Panc1 (cell line): ENCODE measurements at regions not wholly inside any gene's neighbourhood (a gene's known extent, or its start where the extent isn't known, plus 50 kb on each side); places are given as distances from the start of the nearest gene placed in this dataset.

Experiments
- ATAC-seq: fragments of 200-7000 bp; cut with Tn5 transposase; 2 replicates; pipeline ENCODE4 v1.9.1; 2020; ENCODE audit warnings: mild to moderate bottlenecking, moderate library complexity
- BruUV-seq: library from RNA; stranded (reverse); fragments of 400-500 nt; replicated peaks from 2 replicates; lab custom pipeline; 2021; lab: Mats Ljungman, UMichigan
- CTCF ChIA-PET: fragments of 300-600 bp; sonication (Branson Sonifier 250); formaldehyde crosslinking; loops from one replicate; lab custom pipeline; 2022; ENCODE audit warnings: antibody characterized with exemption; lab: Charles Lee
- POLR2A ChIA-PET: fragments of 300-600 bp; sonication (Branson Sonifier 250); formaldehyde crosslinking; loops from one replicate; lab custom pipeline; 2022; ENCODE audit warnings: antibody characterized with exemption; lab: Charles Lee
- DNase-seq: peaks from one replicate; pipeline ENCODE4 v3.0.0-alpha.2; 2010; ENCODE audit warnings: low read depth, low spot score
- H3K27ac ChIP-seq: 2 replicates; pipeline ENCODE4 v1.5.1; 2011; ENCODE audit warnings: mild to moderate bottlenecking, low read length, inconsistent platforms
- H3K27me3 ChIP-seq: fragments of 200-500 bp; sonication (Bioruptor generic); 2 replicates; pipeline ENCODE4 v1.6.0; 2014; ENCODE audit warnings: low read length, inconsistent platforms; ENCODE audit not compliant: control insufficient read depth, insufficient read depth
- H3K36me3 ChIP-seq: fragments of 200-500 bp; sonication (Bioruptor generic); 2 replicates; pipeline ENCODE4 v1.5.1; 2014; ENCODE audit warnings: inconsistent platforms, mild to moderate bottlenecking, low read length, moderate library complexity; ENCODE audit not compliant: control insufficient read depth, insufficient read depth
- H3K4me1 ChIP-seq: 2 replicates; pipeline ENCODE4 v1.5.1; 2011; ENCODE audit warnings: inconsistent platforms, mild to moderate bottlenecking, low read length, moderate library complexity; ENCODE audit not compliant: control insufficient read depth, insufficient read depth
- H3K4me3 ChIP-seq, 2 experiments: 2 replicates each; pipeline ENCODE4 v1.5.1; 2011 to 2012; ENCODE audit warnings: low read depth in 2 of 2, low read length in 2 of 2, mild to moderate bottlenecking in 2 of 2, inconsistent platforms in 1 of 2, moderate library complexity in 1 of 2
- H3K9me3 ChIP-seq: fragments of 200-500 bp; sonication (Bioruptor generic); 2 replicates; pipeline ENCODE4 v1.5.1; 2014; ENCODE audit warnings: low read depth, mild to moderate bottlenecking, inconsistent platforms, low read length, moderate library complexity; ENCODE audit not compliant: control insufficient read depth, insufficient read depth
- POLR2AphosphoS5 ChIP-seq: IDR thresholded peaks from 2 replicates; pipeline ENCODE4 v1.6.1; 2012; ENCODE audit warnings: mild to moderate bottlenecking, low read depth, low read length, moderate library complexity
- SIN3A ChIP-seq: IDR thresholded peaks from 2 replicates; pipeline ENCODE4 v1.6.1; 2012; ENCODE audit warnings: low read depth, mild to moderate bottlenecking, low read length, moderate library complexity, borderline replicate concordance; ENCODE audit not compliant: insufficient read depth
- TCF7L2 ChIP-seq: IDR thresholded peaks from 2 replicates; pipeline ENCODE4 v1.6.1; 2011; ENCODE audit warnings: mild to moderate bottlenecking, low read depth, low read length, inconsistent platforms
- in situ Hi-C: cut with HindIII; loops from 2 replicates; pipeline ENCODE4 v1.10.0; 2016; ENCODE audit warnings: low sequenced_read_pairs, low pct_unique_long_range_greater_than_20kb
- intact Hi-C: fragments of 100-400 bp; cut with micrococcal nuclease; formaldehyde crosslinking; loops from one replicate; pipeline ENCODE4 v1.10.0; 2022; ENCODE audit not compliant: unreplicated experiment
- TF ChIP-seq, protein P1 (sequence below), 2 experiments: IDR thresholded peaks; 2 replicates each; pipeline ENCODE4 v1.6.1; 2011 to 2012; ENCODE audit warnings: low read depth in 2 of 2, control low read depth in 1 of 2, low read length in 1 of 2, mild to moderate bottlenecking in 1 of 2, moderate library complexity in 1 of 2; ENCODE audit not compliant: insufficient read depth in 1 of 2
- TF ChIP-seq, protein P2 (sequence below): fragments of 450-650 bp; IDR thresholded peaks from 2 replicates; pipeline ENCODE4 v1.5.1; 2017; ENCODE audit warnings: mild to moderate bottlenecking

DNA sequence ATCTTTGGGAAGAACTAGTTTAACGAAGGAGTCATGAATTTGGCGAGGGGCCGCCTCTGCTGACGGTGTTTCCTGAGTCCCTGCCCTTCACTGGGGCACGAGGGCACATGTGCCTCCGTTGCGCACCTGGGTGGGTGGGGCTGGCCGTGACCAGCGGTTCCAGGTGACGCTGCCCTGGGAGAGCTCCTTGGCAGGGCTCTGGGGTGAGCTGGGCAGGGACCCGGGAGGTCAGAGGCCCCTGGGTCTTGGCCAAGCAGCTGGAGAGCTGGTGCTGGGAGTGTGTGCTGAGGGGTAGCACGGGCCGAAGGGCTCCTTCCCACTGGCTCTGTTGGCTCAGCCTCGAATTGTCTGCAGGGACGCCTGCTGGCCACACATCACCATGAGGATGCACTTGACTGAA is 104.6 kb downstream of the RTP5 start:
- no peak for ATAC-seq
- Histone ChIP-seq H3K27me3 (no peaks in the 10 kb centered on the region), H3K36me3 (no peaks in the 10 kb centered on the region), H3K4me3 (no peak overlapping the region), H3K27ac (no peak overlapping the region), H3K4me1 (no peaks in the 10 kb centered on the region), H3K9me3 (no peaks in the 10 kb centered on the region)
- BruUV-seq: no TSS peak
- intact Hi-C loops: no loop called here
- DNase-seq: no peak
- ChIA-PET POLR2A (no interaction called here), CTCF (no interaction called here)
- TF ChIP-seq SIN3A (no peak), TCF7L2 (no peak)
- TF ChIP-seq, protein P1, sequence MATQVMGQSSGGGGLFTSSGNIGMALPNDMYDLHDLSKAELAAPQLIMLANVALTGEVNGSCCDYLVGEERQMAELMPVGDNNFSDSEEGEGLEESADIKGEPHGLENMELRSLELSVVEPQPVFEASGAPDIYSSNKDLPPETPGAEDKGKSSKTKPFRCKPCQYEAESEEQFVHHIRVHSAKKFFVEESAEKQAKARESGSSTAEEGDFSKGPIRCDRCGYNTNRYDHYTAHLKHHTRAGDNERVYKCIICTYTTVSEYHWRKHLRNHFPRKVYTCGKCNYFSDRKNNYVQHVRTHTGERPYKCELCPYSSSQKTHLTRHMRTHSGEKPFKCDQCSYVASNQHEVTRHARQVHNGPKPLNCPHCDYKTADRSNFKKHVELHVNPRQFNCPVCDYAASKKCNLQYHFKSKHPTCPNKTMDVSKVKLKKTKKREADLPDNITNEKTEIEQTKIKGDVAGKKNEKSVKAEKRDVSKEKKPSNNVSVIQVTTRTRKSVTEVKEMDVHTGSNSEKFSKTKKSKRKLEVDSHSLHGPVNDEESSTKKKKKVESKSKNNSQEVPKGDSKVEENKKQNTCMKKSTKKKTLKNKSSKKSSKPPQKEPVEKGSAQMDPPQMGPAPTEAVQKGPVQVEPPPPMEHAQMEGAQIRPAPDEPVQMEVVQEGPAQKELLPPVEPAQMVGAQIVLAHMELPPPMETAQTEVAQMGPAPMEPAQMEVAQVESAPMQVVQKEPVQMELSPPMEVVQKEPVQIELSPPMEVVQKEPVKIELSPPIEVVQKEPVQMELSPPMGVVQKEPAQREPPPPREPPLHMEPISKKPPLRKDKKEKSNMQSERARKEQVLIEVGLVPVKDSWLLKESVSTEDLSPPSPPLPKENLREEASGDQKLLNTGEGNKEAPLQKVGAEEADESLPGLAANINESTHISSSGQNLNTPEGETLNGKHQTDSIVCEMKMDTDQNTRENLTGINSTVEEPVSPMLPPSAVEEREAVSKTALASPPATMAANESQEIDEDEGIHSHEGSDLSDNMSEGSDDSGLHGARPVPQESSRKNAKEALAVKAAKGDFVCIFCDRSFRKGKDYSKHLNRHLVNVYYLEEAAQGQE (IDR thresholded peaks at IDR 0.05; ENCODE audit: insufficient read depth in 1 of 2, low read depth in 2 of 2, low read length in 1 of 2): no peak
- TF ChIP-seq, protein P2, sequence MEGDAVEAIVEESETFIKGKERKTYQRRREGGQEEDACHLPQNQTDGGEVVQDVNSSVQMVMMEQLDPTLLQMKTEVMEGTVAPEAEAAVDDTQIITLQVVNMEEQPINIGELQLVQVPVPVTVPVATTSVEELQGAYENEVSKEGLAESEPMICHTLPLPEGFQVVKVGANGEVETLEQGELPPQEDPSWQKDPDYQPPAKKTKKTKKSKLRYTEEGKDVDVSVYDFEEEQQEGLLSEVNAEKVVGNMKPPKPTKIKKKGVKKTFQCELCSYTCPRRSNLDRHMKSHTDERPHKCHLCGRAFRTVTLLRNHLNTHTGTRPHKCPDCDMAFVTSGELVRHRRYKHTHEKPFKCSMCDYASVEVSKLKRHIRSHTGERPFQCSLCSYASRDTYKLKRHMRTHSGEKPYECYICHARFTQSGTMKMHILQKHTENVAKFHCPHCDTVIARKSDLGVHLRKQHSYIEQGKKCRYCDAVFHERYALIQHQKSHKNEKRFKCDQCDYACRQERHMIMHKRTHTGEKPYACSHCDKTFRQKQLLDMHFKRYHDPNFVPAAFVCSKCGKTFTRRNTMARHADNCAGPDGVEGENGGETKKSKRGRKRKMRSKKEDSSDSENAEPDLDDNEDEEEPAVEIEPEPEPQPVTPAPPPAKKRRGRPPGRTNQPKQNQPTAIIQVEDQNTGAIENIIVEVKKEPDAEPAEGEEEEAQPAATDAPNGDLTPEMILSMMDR: no peak
- in situ Hi-C loops: no loop called here

DNA sequence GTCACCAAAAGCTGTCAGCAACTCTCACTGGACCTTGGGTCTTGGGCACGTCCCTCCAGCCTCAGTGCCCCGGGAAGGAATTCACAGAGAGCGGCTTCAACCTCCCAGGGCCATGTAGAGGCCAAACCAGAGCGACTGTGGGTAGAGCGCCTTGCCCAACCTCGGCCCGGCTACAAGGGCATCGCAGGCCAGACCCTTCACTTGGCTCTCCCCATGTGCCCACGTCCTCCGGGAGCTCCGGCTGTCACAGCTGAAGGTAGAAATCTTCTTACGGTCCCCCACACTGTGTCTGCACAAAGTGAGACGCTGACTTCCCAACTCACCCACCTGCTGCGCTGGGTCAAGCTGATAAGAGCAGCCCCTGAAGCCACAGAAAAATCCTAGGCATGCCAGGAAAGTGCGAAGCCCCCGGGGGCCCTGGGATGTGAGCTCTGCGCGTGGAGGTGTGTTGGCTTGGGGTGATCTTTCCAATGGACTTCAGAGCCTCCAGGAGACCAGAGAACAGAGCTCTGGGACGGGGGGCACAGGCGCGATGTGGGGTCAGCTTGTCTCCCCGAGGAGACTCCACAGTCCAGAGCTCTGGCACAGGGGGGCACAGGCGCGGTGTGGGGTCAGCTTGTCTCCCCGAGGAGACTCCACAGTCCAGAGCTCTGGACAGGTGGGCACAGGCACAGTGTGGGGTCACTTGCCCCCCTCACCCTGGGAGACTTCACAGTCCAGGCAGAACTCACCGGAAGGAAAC is 105.5 kb downstream of the RTP5 start:
- CTCF ChIA-PET: no interaction called here
- Histone ChIP-seq H3K4me1 (no peaks in the 10 kb centered on the region), H3K36me3 (no peaks in the 10 kb centered on the region), H3K9me3 (no peaks in the 10 kb centered on the region), H3K27ac (no peak overlapping the region), H3K27me3 (no peaks in the 10 kb centered on the region), H3K4me3 (no peak overlapping the region)
- POLR2A ChIA-PET: no interaction called here
- TF ChIP-seq TCF7L2 (no peak), SIN3A (no peak), POLR2AphosphoS5 (no peak)
- TF ChIP-seq, protein P1 (IDR thresholded peaks at IDR 0.05; ENCODE audit: insufficient read depth in 1 of 2, low read depth in 2 of 2, low read length in 1 of 2): no peak
- TF ChIP-seq, protein P2: no peak
- in situ Hi-C loops: no loop called here
- ATAC-seq (no peak), DNase-seq (no peak)
- no TSS peak for BruUV-seq
- intact Hi-C loops: no loop called here
